Upper lobe of right lung (tissue), 1 donor: ENCODE measurements at regions not wholly inside any gene's neighbourhood (a gene's known extent, or its start where the extent isn't known, plus 50 kb on each side); places are given as distances from the start of the nearest gene placed in this dataset.

Source experiments
- ATAC-seq: fragments of 200-7000 bp; cut with Tn5 transposase; one replicate; pipeline ENCODE4 v1.9.1; 2020; ENCODE audit warnings: mild to moderate bottlenecking, moderate library complexity
- DNase-seq: peaks from one replicate; pipeline ENCODE4 v3.0.0-alpha.2; 2020
- H3K27ac ChIP-seq: fragments of 200-600 bp; one replicate; pipeline ENCODE4 v1.8.0; 2022
- H3K27me3 ChIP-seq: fragments of 200-600 bp; one replicate; pipeline ENCODE4 v1.8.0; 2022; ENCODE audit warnings: mild to moderate bottlenecking
- H3K36me3 ChIP-seq: fragments of 200-600 bp; one replicate; pipeline ENCODE4 v1.8.0; 2022
- H3K4me1 ChIP-seq: fragments of 200-600 bp; one replicate; pipeline ENCODE4 v1.8.0; 2022
- H3K4me3 ChIP-seq: fragments of 200-600 bp; one replicate; pipeline ENCODE4 v1.8.0; 2022; ENCODE audit warnings: mild to moderate bottlenecking
- H3K9me3 ChIP-seq: fragments of 200-600 bp; one replicate; pipeline ENCODE4 v1.8.0; 2022
- intact Hi-C: fragments of 100-400 bp; cut with DNase I; formaldehyde crosslinking; loops from one replicate; pipeline ENCODE4 v1.11.0; 2022
- TF ChIP-seq, protein P1 (sequence below): fragments of 200-600 bp; IDR thresholded peaks from one replicate; pipeline ENCODE4 v1.8.0; 2022; ENCODE audit warnings: antibody characterized with exemption
- donor health status: DM: no; HTN: yes; CAD: no; lungs with severe emphysema.

DNA sequence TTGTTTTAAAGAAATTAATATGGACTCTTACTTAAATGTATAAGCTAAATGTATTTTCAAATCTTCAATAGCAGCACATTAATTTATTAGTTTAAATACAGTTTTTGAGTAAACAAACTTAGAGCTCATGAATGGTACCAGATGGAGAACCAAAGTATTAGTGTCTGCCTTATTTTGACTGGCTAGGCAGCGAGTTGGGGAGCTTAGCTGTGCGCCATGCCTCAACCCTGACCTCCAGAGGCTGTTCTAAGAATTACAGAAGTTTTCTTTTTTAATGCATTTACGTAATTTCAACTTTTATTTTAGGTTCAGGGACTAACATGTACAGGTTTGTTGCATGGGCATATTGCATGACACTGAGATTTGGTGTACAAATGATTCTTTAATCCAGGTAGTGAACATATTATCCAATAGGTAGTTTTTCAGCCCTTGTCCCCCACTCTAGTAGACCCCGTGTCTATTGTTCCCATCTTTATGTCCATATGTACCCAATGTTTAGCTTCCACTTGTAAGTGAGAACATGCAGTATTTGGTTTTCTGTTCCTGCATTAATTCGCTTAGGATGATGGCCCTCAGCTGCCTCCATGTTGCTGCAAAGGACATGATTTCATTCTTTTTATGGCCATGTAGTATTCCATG lies 166.8 kb downstream of the IQUB start:
- ATAC-seq (peak; percentile 70), DNase-seq (no peak)
- Histone ChIP-seq H3K27ac (no peak overlapping the region), H3K36me3 (no peaks in the 10 kb centered on the region), H3K9me3 (no peaks in the 10 kb centered on the region), H3K4me3 (no peak overlapping the region), H3K4me1 (no peaks in the 10 kb centered on the region), H3K27me3 (no peaks in the 10 kb centered on the region)
- intact Hi-C loops: no loop called here
- TF ChIP-seq, protein P1, sequence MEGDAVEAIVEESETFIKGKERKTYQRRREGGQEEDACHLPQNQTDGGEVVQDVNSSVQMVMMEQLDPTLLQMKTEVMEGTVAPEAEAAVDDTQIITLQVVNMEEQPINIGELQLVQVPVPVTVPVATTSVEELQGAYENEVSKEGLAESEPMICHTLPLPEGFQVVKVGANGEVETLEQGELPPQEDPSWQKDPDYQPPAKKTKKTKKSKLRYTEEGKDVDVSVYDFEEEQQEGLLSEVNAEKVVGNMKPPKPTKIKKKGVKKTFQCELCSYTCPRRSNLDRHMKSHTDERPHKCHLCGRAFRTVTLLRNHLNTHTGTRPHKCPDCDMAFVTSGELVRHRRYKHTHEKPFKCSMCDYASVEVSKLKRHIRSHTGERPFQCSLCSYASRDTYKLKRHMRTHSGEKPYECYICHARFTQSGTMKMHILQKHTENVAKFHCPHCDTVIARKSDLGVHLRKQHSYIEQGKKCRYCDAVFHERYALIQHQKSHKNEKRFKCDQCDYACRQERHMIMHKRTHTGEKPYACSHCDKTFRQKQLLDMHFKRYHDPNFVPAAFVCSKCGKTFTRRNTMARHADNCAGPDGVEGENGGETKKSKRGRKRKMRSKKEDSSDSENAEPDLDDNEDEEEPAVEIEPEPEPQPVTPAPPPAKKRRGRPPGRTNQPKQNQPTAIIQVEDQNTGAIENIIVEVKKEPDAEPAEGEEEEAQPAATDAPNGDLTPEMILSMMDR: peak; percentile 60

DNA sequence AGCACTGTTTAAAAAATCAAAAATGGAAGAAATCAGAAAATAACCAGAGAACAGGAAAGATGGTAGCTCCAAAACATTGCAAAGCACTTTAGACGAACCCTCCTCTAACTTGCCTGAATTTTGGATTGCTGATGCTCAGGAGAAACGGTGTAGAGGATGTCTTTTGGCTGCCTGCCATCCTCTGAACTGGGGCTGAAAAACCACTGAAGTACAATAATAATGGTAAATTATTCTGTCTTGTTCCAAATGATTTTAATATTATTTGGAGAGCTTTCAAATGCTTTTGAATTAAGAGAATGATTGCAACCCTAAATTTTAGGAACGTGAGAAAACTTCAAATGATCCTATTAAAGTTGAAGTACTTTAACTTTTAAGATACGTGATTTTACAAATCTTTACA lies 167.3 kb upstream of the SLC13A1 start:
- no peak overlapping the region for H3K27ac ChIP-seq
- intact Hi-C loops: no loop called here
- TF ChIP-seq, protein P1: no peak

DNA sequence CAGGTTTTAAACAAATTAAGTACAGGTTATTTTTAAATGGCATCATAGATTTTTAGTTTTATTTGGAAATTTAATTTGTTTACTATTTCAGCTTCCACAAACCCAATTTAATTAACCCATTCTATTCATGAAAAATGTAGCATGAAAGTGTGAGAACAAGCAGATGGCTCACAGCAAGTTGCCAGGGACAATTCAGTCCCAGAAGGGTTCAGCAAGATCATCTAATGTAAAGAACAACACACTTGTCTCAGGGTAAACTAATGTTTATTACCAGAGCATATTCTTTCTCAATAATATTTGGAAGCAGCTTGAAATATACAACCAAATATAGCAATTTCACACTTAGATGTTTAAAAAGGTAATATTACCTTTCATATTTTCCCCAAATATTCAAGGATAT lies 166.9 kb upstream of the SLC13A1 start:
- intact Hi-C loops: no loop called here
- ATAC-seq (no peak), DNase-seq (no peak)
- Histone ChIP-seq H3K4me3 (no peak overlapping the region), H3K27ac (no peak overlapping the region), H3K27me3 (no peaks in the 10 kb centered on the region), H3K9me3 (no peaks in the 10 kb centered on the region), H3K4me1 (no peaks in the 10 kb centered on the region), H3K36me3 (no peaks in the 10 kb centered on the region)
- TF ChIP-seq, protein P1: no peak

More for the DNA sequence above, 167.3 kb upstream of the SLC13A1 start:
- no peaks in the 10 kb centered on the region for H3K36me3 ChIP-seq
- no peak overlapping the region for H3K4me3 ChIP-seq
- DNase-seq: no peak
- ATAC-seq: no peak
- H3K9me3 ChIP-seq: no peaks in the 10 kb centered on the region
- H3K4me1 ChIP-seq: no peaks in the 10 kb centered on the region
- H3K27me3 ChIP-seq: no peaks in the 10 kb centered on the region

DNA sequence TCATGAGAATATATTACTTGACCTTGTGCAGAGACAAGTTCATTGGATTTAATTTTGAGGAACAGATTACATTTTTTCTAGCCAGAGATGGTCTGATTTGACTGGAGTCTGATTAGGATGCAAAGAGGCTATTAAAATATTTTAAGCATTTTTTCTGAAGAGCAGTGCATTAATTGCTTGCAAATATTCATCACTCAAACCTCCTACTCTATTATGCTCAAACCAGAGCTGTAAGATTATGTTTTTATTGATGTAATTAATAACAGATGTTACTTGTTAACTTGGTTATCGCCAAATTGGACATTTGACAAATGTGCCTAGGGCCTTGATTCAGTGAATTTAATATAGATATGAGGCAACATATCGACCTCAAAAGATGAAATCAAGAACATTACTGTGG lies 160.9 kb upstream of the SLC13A1 start:
- no peaks in the 10 kb centered on the region for H3K9me3 ChIP-seq
- no peak overlapping the region for H3K27ac ChIP-seq
- ATAC-seq (no peak), DNase-seq (no peak)
- H3K4me3 ChIP-seq: no peak overlapping the region
- no peaks in the 10 kb centered on the region for H3K27me3 ChIP-seq
- TF ChIP-seq, protein P1: no peak
- H3K4me1 ChIP-seq: no peaks in the 10 kb centered on the region
- intact Hi-C loops: no loop called here
- H3K36me3 ChIP-seq: no peaks in the 10 kb centered on the region

DNA sequence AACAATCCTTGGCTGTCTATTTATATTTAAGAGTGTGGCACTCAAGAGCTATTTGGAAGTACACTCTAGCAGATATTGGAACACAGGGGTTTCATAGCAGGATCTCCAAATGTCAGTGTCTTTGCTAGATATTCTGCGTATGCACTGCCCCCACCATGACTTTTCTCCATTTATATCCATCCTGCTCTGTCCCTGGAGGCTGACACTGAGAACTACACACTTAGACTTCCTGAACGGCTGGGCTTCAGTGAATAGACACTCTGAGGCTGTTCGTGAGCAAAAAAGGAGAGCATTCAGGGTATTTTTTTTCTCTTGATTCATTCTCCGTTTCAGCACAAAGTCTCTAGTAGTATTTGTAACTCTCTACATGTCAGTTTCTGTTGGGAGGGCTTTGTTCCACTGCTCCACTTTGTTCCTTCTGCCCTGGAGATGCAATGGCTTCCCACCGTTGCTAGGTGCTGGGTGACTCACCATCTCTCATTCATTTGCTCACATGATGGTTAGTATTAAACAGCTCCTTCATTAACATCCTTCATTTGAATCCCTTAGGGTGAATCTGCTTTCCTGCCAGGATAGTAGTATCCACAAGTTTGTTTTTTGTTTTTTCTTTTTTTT lies 155.9 kb upstream of the SLC13A1 start:
- no peak for ATAC-seq

More for the DNA sequence above, 155.9 kb upstream of the SLC13A1 start:
- no peaks in the 10 kb centered on the region for H3K9me3 ChIP-seq
- no peaks in the 10 kb centered on the region for H3K27me3 ChIP-seq
- DNase-seq: no peak
- no peak overlapping the region for H3K27ac ChIP-seq
- no peaks in the 10 kb centered on the region for H3K36me3 ChIP-seq
- no peak overlapping the region for H3K4me3 ChIP-seq
- no peaks in the 10 kb centered on the region for H3K4me1 ChIP-seq
- intact Hi-C loops: no loop called here
- TF ChIP-seq, protein P1: no peak
